HepG2 (cell line): ENCODE measurements at regions not wholly inside any gene's neighbourhood (a gene's known extent, or its start where the extent isn't known, plus 50 kb on each side); places are given as distances from the start of the nearest gene placed in this dataset.
A peak's percentile ranks its signal among the peaks of the same experiment; 100 is the strongest.

Experiments used
- ATAC-seq: fragments of 200-7000 bp; cut with Tn5 transposase; 3 replicates; pipeline ENCODE4 v1.9.1; 2020; ENCODE audit warnings: mild to moderate bottlenecking, moderate library complexity
- BruUV-seq: library from RNA; stranded (reverse); fragments of 400-500 nt; replicated peaks from 2 replicates; lab custom pipeline; 2021; lab: Mats Ljungman, UMichigan
- CTCF ChIA-PET: fragments of 300-600 bp; formaldehyde crosslinking; extraction: SDS; loops from one replicate; lab custom pipeline; 2021; ENCODE audit warnings: low total read pairs, inconsistent platforms, low intra/inter-chr PET ratio; lab: Yijun Ruan, JAX
- POLR2A ChIA-PET: fragments of 350-600 bp; sonication (Branson Sonifier 250); formaldehyde crosslinking; loops from one replicate; lab custom pipeline; 2020; ENCODE audit warnings: antibody characterized with exemption, inconsistent platforms; lab: Yijun Ruan, JAX
- DNase-seq: peaks from one replicate; pipeline ENCODE4 v3.0.0-alpha.2; 2015; ENCODE audit warnings: low spot score
- FAIRE-seq: peaks from 3 replicates; lab custom pipeline; 2011; peaks lifted over from hg19 to GRCh38; lab: Jason Lieb, UNC
- H2AFZ ChIP-seq: one replicate; pipeline ENCODE4 v1.6.1; 2011; ENCODE audit warnings: low read length, inconsistent platforms
- H3K27ac ChIP-seq: fragments of 300-600 bp; 3 replicates; pipeline ENCODE4 v1.8.0; 2011; ENCODE audit warnings: mixed run types, mild to moderate bottlenecking, mixed read lengths, low read length, inconsistent platforms; ENCODE audit not compliant: insufficient read depth; ENCODE audit errors: extremely low read length
- H3K27me3 ChIP-seq, 2 experiments: fragments of 200-600 bp in 1 of 2; 2 replicates in 1 of 2; 3 replicates in 1 of 2; pipeline versions ENCODE4 v1.6.0 to v1.8.0; 2011; ENCODE audit warnings: low read length in 2 of 2, mild to moderate bottlenecking in 2 of 2, moderate library complexity in 2 of 2, inconsistent platforms in 1 of 2; ENCODE audit not compliant: insufficient read depth in 2 of 2, control insufficient read depth in 1 of 2
- H3K36me3 ChIP-seq, 2 experiments: fragments of 200-600 bp in 1 of 2; replicated peaks in 1 of 2; 2 replicates in 1 of 2; 3 replicates in 1 of 2; pipeline versions ENCODE4 v1.5.1 to v1.8.0; 2011; ENCODE audit warnings: low read length in 2 of 2, inconsistent platforms in 1 of 2; ENCODE audit not compliant: insufficient read depth in 2 of 2, control insufficient read depth in 1 of 2
- H3K4me1 ChIP-seq: 2 replicates; pipeline ENCODE4 v1.5.1; 2012; ENCODE audit warnings: low read length, inconsistent platforms; ENCODE audit not compliant: insufficient read depth
- H3K4me2 ChIP-seq: 2 replicates; pipeline ENCODE4 v1.6.0; 2011; ENCODE audit warnings: low read depth, low read length, inconsistent platforms
- H3K4me3 ChIP-seq, 3 experiments: fragments of 200-600 bp in 1 of 3; sonication (generic), shearing (Covaris generic) in 1 of 3; replicated peaks in 1 of 3; 2 replicates each; pipeline ENCODE4 v1.5.1; 2011 to 2016; ENCODE audit warnings: low read length in 3 of 3, inconsistent platforms in 2 of 3, low read depth in 2 of 3, mild to moderate bottlenecking in 2 of 3, control low read depth in 1 of 3, mixed read lengths in 1 of 3; ENCODE audit not compliant: insufficient read depth in 1 of 3
- H3K79me2 ChIP-seq: one replicate; pipeline ENCODE4 v1.6.1; 2011; ENCODE audit warnings: low read length, inconsistent platforms; ENCODE audit not compliant: insufficient read depth
- H3K9ac ChIP-seq: 2 replicates; pipeline ENCODE4 v1.6.0; 2011; ENCODE audit warnings: mild to moderate bottlenecking, low read depth, low read length, inconsistent platforms; ENCODE audit not compliant: insufficient read depth
- H3K9me3 ChIP-seq: 2 replicates; pipeline ENCODE4 v1.5.1; 2012; ENCODE audit warnings: mild to moderate bottlenecking, low read length
- H4K20me1 ChIP-seq: 2 replicates; pipeline ENCODE4 v1.6.0; 2011; ENCODE audit warnings: inconsistent platforms, mild to moderate bottlenecking, low read length, moderate library complexity; ENCODE audit not compliant: insufficient read depth
- ETV5 ChIP-seq: IDR thresholded peaks from 2 replicates; pipeline ENCODE4 v1.6.1; 2018; ENCODE audit warnings: missing biosample characterization, missing genetic modification reagents, inconsistent platforms, borderline replicate concordance
- HNF1B ChIP-seq: sonication (generic); formaldehyde crosslinking; IDR thresholded peaks from 2 replicates; pipeline ENCODE4 v1.5.1; 2020; ENCODE audit warnings: mild to moderate bottlenecking, moderate library complexity, missing genetic modification reagents
- RAD51 ChIP-seq: fragments of 450-650 bp; IDR thresholded peaks from 2 replicates; pipeline ENCODE4 v1.6.1; 2016; ENCODE audit warnings: borderline replicate concordance
- SMAD1 ChIP-seq: sonication (generic); formaldehyde crosslinking; IDR thresholded peaks from 2 replicates; pipeline ENCODE4 v1.4.0; 2020; ENCODE audit warnings: missing genetic modification reagents, low read depth, mild to moderate bottlenecking, borderline replicate concordance
- USF2 ChIP-seq, 2 experiments: sonication (generic) in 1 of 2; formaldehyde crosslinking in 1 of 2; IDR thresholded peaks; 2 replicates each; pipeline versions ENCODE4 v1.5.1 to v1.6.1; 2011 to 2020; ENCODE audit warnings: borderline replicate concordance in 1 of 2, low read depth in 1 of 2, low read length in 1 of 2, mild to moderate bottlenecking in 1 of 2, missing genetic modification reagents in 1 of 2, moderate library complexity in 1 of 2
- WGBS: methylation state at CpG from one replicate; pipeline ENCODE4 v1.1.6; 2017; ENCODE audit warnings: low lambda C conversion rate; 5-methylcytosine and 5-hydroxymethylcytosine counted together
- in situ Hi-C: cut with HindIII; loops from 2 replicates; pipeline ENCODE4 v1.10.0; 2017; ENCODE audit warnings: low pct_unique_long_range_greater_than_20kb; ENCODE audit not compliant: extremely low pct_ligation_motif_present
- intact Hi-C: fragments of 100-400 bp; cut with micrococcal nuclease; formaldehyde crosslinking; loops from one replicate; pipeline ENCODE4 v1.10.0; 2022; ENCODE audit not compliant: unreplicated experiment

GRCh38 chr5:57983426-57983825 lies 476.5 kb downstream of the PLK2 start:
- Histone ChIP-seq H2AFZ (no peak overlapping the region), H3K4me2 (no peak overlapping the region), H3K4me1 (no peaks in the 10 kb centered on the region), H4K20me1 (no peaks in the 10 kb centered on the region), H3K27ac (no peak overlapping the region), H3K36me3 (no peaks in the 10 kb centered on the region), H3K27me3 (no peaks in the 10 kb centered on the region)
- no TSS peak for BruUV-seq
- intact Hi-C loops, result no loop called here
- ATAC-seq (no peak), FAIRE-seq (no peak)
- TF ChIP-seq RAD51 (peak; percentile 66; the same call in 1 of the 2 replicates), SMAD1 (CRISPR knock-in tag) (no peak), ETV5 (CRISPR knock-in tag) (no peak), HNF1B (no peak), USF2 (IDR thresholded peaks at IDR 0.05; ENCODE audit: low read depth, low read length) (peak; percentile 40; the same call in 1 of the 2 replicates), USF2 (CRISPR knock-in tag; IDR thresholded peaks at IDR 0.05; ENCODE audit: borderline replicate concordance) (no peak)
- TF ChIP-seq, all 625 proteins: peak for 2
- in situ Hi-C loops, result no loop called here
- no peak overlapping the region for H3K4me3 ChIP-seq
- no peak for DNase-seq
- POLR2A ChIA-PET, result no interaction called here
- 0% methylated on average over 2 of the region's 2 CpGs for whole genome bisulfite sequencing
- no peak overlapping the region for H3K9ac ChIP-seq
- H3K9me3 ChIP-seq, result no peaks in the 10 kb centered on the region
- H3K79me2 ChIP-seq, result no peaks in the 10 kb centered on the region
- CTCF ChIA-PET, result no interaction called here
